Central memory CD8-positive, alpha-beta T cell (primary cell): ENCODE measurements at regions not wholly inside any gene's neighbourhood (a gene's known extent, or its start where the extent isn't known, plus 50 kb on each side); places are given as distances from the start of the nearest gene placed in this dataset.

Source experiments
- ATAC-seq: fragments of 150-1000 bp; cut with Tn5 transposase; replicated peaks from 2 replicates; pipeline ENCODE4 v1.10.0; 2022; ENCODE audit warnings: mild to moderate bottlenecking, moderate FRiP score, moderate number of reproducible peaks; ENCODE audit not compliant: poor library complexity, severe bottlenecking; ENCODE audit errors: extremely low read depth
- DNase-seq, 2 donors: peaks; one replicate each; pipeline ENCODE4 v3.0.0; 2021; ENCODE audit warnings: low spot score in 2 of 2
- H3K27ac Mint-ChIP-seq: one replicate; pipeline ENCODE4 v1.8.0; 2022; ENCODE audit warnings: low read depth, mild to moderate bottlenecking, moderate library complexity, mixed read lengths
- H3K27me3 Mint-ChIP-seq: one replicate; pipeline ENCODE4 v1.8.0; 2022; ENCODE audit warnings: mixed read lengths
- H3K36me3 Mint-ChIP-seq: one replicate; pipeline ENCODE4 v1.8.0; 2022; ENCODE audit warnings: mild to moderate bottlenecking, moderate library complexity, mixed read lengths; ENCODE audit not compliant: insufficient read depth
- H3K4me1 Mint-ChIP-seq: one replicate; pipeline ENCODE4 v1.8.0; 2022; ENCODE audit warnings: mixed read lengths
- H3K4me3 Mint-ChIP-seq: one replicate; pipeline ENCODE4 v1.8.0; 2022; ENCODE audit warnings: mild to moderate bottlenecking, moderate library complexity, mixed read lengths
- H3K9me3 Mint-ChIP-seq: one replicate; pipeline ENCODE4 v1.8.0; 2022; ENCODE audit warnings: mixed read lengths

- H3K4me3 Mint-ChIP-seq, result no peak overlapping the region
- no peaks in the 10 kb centered on the region for H3K36me3 Mint-ChIP-seq
- no peaks in the 10 kb centered on the region for H3K27me3 Mint-ChIP-seq
- H3K4me1 Mint-ChIP-seq, result no peaks in the 10 kb centered on the region
- peaks cover 14% of the 10 kb centered on the region for H3K9me3 Mint-ChIP-seq
- DNase-seq (no peak), ATAC-seq (no peak)
- H3K27ac Mint-ChIP-seq, result no peak overlapping the region
Measured at GRCh38 chr3:84128024-84128423, 830.8 kb upstream of the CADM2 start.

GRCh38 chr3:84136425-84136824 is 822.4 kb upstream of the CADM2 start:
- ATAC-seq (no peak), DNase-seq (no peak)
- H3K36me3 Mint-ChIP-seq, result no peaks in the 10 kb centered on the region
- H3K4me1 Mint-ChIP-seq, result no peaks in the 10 kb centered on the region
- no peak overlapping the region for H3K4me3 Mint-ChIP-seq
- peaks cover 15% of the 10 kb centered on the region for H3K9me3 Mint-ChIP-seq
- no peaks in the 10 kb centered on the region for H3K27me3 Mint-ChIP-seq
- no peak overlapping the region for H3K27ac Mint-ChIP-seq

- no peaks in the 10 kb centered on the region for H3K36me3 Mint-ChIP-seq
Measured at GRCh38 chr3:84140631-84141030, 818.2 kb upstream of the CADM2 start.

GRCh38 chr3:84141571-84141970 is 817.2 kb upstream of the CADM2 start:
- H3K36me3 Mint-ChIP-seq, result no peaks in the 10 kb centered on the region
- no peaks in the 10 kb centered on the region for H3K27me3 Mint-ChIP-seq

More at GRCh38 chr3:84140631-84141030, 818.2 kb upstream of the CADM2 start:
- Mint-ChIP-seq H3K27ac (no peak overlapping the region), H3K4me1 (no peaks in the 10 kb centered on the region), H3K27me3 (no peaks in the 10 kb centered on the region), H3K4me3 (no peak overlapping the region), H3K9me3 (peaks cover 10% of the 10 kb centered on the region)
- DNase-seq, result no peak
- no peak for ATAC-seq

GRCh38 chr3:84165328-84165727 is 793.5 kb upstream of the CADM2 start:
- Mint-ChIP-seq H3K4me1 (no peaks in the 10 kb centered on the region), H3K27ac (no peak overlapping the region), H3K9me3 (peaks cover 24% of the 10 kb centered on the region), H3K36me3 (peaks cover 2% of the 10 kb centered on the region), H3K4me3 (no peak overlapping the region), H3K27me3 (no peaks in the 10 kb centered on the region)
- DNase-seq, result no peak
- ATAC-seq, result no peak

More at GRCh38 chr3:84141571-84141970, 817.2 kb upstream of the CADM2 start:
- ATAC-seq (no peak), DNase-seq (no peak)
- Mint-ChIP-seq H3K27ac (no peak overlapping the region), H3K4me3 (no peak overlapping the region), H3K9me3 (peaks cover 5% of the 10 kb centered on the region), H3K4me1 (no peaks in the 10 kb centered on the region)

- DNase-seq, result no peak
- Mint-ChIP-seq H3K27ac (no peak overlapping the region), H3K27me3 (no peaks in the 10 kb centered on the region), H3K9me3 (peaks cover 37% of the 10 kb centered on the region), H3K4me1 (no peaks in the 10 kb centered on the region), H3K36me3 (no peaks in the 10 kb centered on the region), H3K4me3 (no peak overlapping the region)
- no peak for ATAC-seq
Measured at GRCh38 chr3:84175449-84175848, 783.3 kb upstream of the CADM2 start.

- Mint-ChIP-seq H3K4me3 (no peak overlapping the region), H3K9me3 (no peaks in the 10 kb centered on the region), H3K27ac (no peak overlapping the region), H3K36me3 (no peaks in the 10 kb centered on the region), H3K27me3 (no peaks in the 10 kb centered on the region), H3K4me1 (no peaks in the 10 kb centered on the region)
- ATAC-seq (no peak), DNase-seq (no peak)
Measured at GRCh38 chr3:84184937-84185336, 773.9 kb upstream of the CADM2 start.

- peaks cover 29% of the 10 kb centered on the region for H3K9me3 Mint-ChIP-seq
- DNase-seq, result no peak
- H3K27me3 Mint-ChIP-seq, result no peaks in the 10 kb centered on the region
- no peak for ATAC-seq
- no peak overlapping the region for H3K4me3 Mint-ChIP-seq
- H3K36me3 Mint-ChIP-seq, result no peaks in the 10 kb centered on the region
- H3K27ac Mint-ChIP-seq, result no peak overlapping the region
- H3K4me1 Mint-ChIP-seq, result no peaks in the 10 kb centered on the region
Measured at GRCh38 chr3:84194029-84194428, 764.8 kb upstream of the CADM2 start.

GRCh38 chr3:84209474-84209873 is 749.3 kb upstream of the CADM2 start:
- H3K4me3 Mint-ChIP-seq, result no peak overlapping the region

GRCh38 chr3:84223512-84223911 is 735.3 kb upstream of the CADM2 start:
- Mint-ChIP-seq H3K27me3 (no peaks in the 10 kb centered on the region), H3K36me3 (peaks cover 2% of the 10 kb centered on the region), H3K27ac (no peak overlapping the region), H3K4me3 (no peak overlapping the region), H3K4me1 (no peaks in the 10 kb centered on the region), H3K9me3 (peaks cover 25% of the 10 kb centered on the region)
- ATAC-seq, result no peak
- no peak for DNase-seq

More at GRCh38 chr3:84209474-84209873, 749.3 kb upstream of the CADM2 start:
- Mint-ChIP-seq H3K27ac (no peak overlapping the region), H3K9me3 (peaks cover 51% of the 10 kb centered on the region), H3K27me3 (no peaks in the 10 kb centered on the region), H3K4me1 (no peaks in the 10 kb centered on the region), H3K36me3 (no peaks in the 10 kb centered on the region)
- no peak for ATAC-seq
- DNase-seq, result no peak

GRCh38 chr3:84224262-84224661 is 734.5 kb upstream of the CADM2 start:
- Mint-ChIP-seq H3K4me3 (no peak overlapping the region), H3K4me1 (no peaks in the 10 kb centered on the region), H3K27ac (no peak overlapping the region), H3K36me3 (peaks cover 2% of the 10 kb centered on the region), H3K27me3 (no peaks in the 10 kb centered on the region), H3K9me3 (peaks cover 23% of the 10 kb centered on the region)
- ATAC-seq, result no peak
- DNase-seq, result no peak

GRCh38 chr3:84236261-84236660 is 722.5 kb upstream of the CADM2 start:
- no peaks in the 10 kb centered on the region for H3K27me3 Mint-ChIP-seq
- peaks cover 20% of the 10 kb centered on the region for H3K9me3 Mint-ChIP-seq
- no peak for DNase-seq
- no peak overlapping the region for H3K4me3 Mint-ChIP-seq
- no peak for ATAC-seq
- H3K27ac Mint-ChIP-seq, result no peak overlapping the region
- H3K4me1 Mint-ChIP-seq, result no peaks in the 10 kb centered on the region
- H3K36me3 Mint-ChIP-seq, result no peaks in the 10 kb centered on the region

GRCh38 chr3:84245789-84246188 is 713.0 kb upstream of the CADM2 start:
- Mint-ChIP-seq H3K9me3 (peaks cover 27% of the 10 kb centered on the region), H3K27ac (no peak overlapping the region), H3K4me3 (no peak overlapping the region), H3K27me3 (no peaks in the 10 kb centered on the region), H3K4me1 (no peaks in the 10 kb centered on the region), H3K36me3 (no peaks in the 10 kb centered on the region)
- ATAC-seq (no peak), DNase-seq (no peak)

- H3K36me3 Mint-ChIP-seq, result no peaks in the 10 kb centered on the region
- H3K27me3 Mint-ChIP-seq, result no peaks in the 10 kb centered on the region
- H3K27ac Mint-ChIP-seq, result no peak overlapping the region
- no peak overlapping the region for H3K4me3 Mint-ChIP-seq
- H3K9me3 Mint-ChIP-seq, result peaks cover 30% of the 10 kb centered on the region
- no peaks in the 10 kb centered on the region for H3K4me1 Mint-ChIP-seq
- DNase-seq (no peak), ATAC-seq (no peak)
Measured at GRCh38 chr3:84260596-84260995, 698.2 kb upstream of the CADM2 start.
